ENCODE measurements at regions not wholly inside any gene's neighbourhood (a gene's known extent, or its start where the extent isn't known, plus 50 kb on each side); places are given as distances from the start of the nearest gene placed in this dataset.

DNA sequence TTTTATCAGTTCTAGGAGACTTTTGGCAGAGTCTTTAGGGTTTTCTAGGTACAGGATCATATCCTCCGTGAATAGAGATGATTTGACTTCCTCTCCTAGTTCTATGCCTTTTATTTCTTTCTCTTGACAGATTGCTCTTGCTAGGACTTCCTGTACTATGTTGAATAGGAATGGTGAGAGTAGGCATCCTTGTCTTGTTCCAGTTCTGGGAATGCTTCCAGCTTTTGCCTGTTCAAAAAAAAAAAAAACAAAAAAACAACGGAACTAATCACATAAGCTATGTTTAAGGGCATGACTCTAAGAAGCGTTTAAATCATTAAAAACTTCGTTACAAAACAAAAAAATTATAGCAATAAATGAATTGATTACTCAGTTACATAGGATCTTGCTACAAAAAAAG is 145.7 kb downstream of the NUP35 start (continued):
- TF ChIP-seq, protein P1, sequence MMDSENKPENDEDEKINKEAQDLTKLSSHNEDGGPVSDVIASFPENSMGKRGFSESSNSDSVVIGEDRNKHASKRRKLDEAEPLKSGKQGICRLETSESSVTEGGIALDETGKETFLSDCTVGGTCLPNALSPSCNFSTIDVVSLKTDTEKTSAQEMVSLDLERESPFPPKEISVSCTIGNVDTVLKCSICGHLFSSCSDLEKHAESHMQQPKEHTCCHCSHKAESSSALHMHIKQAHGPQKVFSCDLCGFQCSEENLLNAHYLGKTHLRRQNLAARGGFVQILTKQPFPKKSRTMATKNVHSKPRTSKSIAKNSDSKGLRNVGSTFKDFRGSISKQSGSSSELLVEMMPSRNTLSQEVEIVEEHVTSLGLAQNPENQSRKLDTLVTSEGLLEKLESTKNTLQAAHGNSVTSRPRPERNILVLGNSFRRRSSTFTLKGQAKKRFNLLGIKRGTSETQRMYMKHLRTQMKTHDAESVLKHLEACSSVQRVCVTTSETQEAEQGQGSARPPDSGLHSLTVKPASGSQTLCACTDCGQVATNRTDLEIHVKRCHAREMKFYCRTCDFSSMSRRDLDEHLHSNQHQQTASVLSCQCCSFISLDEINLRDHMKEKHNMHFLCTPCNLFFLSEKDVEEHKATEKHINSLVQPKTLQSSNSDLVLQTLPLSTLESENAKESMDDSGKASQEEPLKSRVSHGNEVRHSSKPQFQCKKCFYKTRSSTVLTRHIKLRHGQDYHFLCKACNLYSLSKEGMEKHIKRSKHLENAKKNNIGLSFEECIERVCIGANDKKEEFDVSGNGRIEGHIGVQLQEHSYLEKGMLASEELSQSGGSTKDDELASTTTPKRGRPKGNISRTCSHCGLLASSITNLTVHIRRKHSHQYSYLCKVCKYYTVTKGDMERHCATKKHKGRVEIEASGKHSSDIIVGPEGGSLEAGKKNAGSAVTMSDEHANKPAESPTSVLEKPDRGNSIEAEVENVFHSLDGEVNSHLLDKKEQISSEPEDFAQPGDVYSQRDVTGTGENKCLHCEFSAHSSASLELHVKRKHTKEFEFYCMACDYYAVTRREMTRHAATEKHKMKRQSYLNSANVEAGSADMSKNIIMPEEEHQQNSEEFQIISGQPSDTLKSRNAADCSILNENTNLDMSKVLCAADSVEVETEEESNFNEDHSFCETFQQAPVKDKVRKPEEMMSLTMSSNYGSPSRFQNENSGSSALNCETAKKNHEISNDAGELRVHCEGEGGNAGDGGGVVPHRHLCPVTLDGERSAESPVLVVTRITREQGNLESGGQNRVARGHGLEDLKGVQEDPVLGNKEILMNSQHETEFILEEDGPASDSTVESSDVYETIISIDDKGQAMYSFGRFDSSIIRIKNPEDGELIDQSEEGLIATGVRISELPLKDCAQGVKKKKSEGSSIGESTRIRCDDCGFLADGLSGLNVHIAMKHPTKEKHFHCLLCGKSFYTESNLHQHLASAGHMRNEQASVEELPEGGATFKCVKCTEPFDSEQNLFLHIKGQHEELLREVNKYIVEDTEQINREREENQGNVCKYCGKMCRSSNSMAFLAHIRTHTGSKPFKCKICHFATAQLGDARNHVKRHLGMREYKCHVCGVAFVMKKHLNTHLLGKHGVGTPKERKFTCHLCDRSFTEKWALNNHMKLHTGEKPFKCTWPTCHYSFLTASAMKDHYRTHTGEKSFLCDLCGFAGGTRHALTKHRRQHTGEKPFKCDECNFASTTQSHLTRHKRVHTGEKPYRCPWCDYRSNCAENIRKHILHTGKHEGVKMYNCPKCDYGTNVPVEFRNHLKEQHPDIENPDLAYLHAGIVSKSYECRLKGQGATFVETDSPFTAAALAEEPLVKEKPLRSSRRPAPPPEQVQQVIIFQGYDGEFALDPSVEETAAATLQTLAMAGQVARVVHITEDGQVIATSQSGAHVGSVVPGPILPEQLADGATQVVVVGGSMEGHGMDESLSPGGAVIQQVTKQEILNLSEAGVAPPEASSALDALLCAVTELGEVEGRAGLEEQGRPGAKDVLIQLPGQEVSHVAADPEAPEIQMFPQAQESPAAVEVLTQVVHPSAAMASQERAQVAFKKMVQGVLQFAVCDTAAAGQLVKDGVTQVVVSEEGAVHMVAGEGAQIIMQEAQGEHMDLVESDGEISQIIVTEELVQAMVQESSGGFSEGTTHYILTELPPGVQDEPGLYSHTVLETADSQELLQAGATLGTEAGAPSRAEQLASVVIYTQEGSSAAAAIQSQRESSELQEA (IDR thresholded peaks at IDR 0.05; ENCODE audit: low read depth) = no peak
- TF ChIP-seq, protein P2, sequence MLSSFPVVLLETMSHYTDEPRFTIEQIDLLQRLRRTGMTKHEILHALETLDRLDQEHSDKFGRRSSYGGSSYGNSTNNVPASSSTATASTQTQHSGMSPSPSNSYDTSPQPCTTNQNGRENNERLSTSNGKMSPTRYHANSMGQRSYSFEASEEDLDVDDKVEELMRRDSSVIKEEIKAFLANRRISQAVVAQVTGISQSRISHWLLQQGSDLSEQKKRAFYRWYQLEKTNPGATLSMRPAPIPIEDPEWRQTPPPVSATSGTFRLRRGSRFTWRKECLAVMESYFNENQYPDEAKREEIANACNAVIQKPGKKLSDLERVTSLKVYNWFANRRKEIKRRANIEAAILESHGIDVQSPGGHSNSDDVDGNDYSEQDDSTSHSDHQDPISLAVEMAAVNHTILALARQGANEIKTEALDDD (IDR thresholded peaks at IDR 0.05) = no peak
